ENCODE measurements at regions not wholly inside any gene's neighbourhood (a gene's known extent, or its start where the extent isn't known, plus 50 kb on each side); places are given as distances from the start of the nearest gene placed in this dataset.
"Not testable (repeated sequence)": the region's sequence is repeated elsewhere in the genome, so short reads cannot be mapped to it uniquely, and the experiment has no call there.

DNA sequence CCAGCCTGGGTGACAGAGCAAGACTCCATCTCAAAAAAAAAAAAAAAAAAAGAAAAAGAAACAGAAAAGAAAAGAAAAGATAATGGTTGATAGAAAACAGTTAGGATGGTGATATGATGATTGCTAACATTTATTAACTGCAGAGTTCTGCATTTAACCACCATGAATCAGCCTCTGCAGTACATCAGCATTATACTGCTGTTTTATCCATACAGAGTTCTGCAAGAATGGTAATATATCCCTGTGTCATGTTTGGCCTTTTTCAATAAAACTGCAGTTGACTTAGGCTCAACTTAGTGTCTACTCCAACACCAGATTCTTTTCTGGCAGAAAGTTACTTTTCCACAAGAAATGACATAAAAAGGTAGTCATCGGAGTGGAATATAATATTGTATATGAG lies 62.6 kb downstream of the DUSP6 start:
- DNase-seq (ENCODE audit: low spot score), result no peak

DNA sequence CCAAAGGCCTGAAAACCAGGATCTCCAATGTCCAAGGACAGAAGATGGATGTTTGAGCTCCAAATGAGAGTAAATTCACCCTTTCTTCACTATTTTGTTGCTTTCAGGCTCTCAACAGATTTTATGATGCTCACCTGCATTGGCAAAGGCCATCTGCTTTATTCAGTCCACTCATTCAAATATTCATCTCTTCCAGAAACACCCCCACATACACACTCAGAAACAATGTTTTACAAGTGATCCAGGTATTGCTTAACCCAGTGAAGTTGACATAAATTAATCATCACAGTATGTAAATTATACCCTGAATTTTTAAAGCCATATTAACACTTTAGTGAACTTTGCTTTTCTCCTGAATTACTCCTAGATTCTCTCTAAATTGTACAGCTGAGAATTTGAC lies 63.3 kb downstream of the DUSP6 start:
- DNase-seq (ENCODE audit: low spot score), result no peak

DNA sequence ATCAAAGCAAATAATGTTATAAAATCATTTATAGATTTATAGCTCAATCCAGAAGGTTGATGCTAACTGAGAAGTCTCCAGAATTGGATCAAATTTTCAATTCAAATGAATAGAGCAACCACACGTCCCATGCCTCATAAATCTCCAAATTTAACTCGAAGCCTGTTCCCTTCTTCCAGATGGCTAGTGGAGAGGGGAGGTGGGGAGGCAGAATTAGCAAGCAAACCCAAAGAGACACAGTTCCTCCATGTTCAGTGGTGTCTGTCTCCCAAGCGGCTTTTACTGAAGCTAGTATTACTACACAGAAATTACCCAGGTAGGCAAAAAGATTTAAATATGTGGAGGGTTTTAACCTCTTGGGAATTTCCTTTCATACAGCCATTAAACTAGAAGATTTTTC lies 65.8 kb downstream of the DUSP6 start:
- DNase-seq (ENCODE audit: low spot score), result no peak

DNA sequence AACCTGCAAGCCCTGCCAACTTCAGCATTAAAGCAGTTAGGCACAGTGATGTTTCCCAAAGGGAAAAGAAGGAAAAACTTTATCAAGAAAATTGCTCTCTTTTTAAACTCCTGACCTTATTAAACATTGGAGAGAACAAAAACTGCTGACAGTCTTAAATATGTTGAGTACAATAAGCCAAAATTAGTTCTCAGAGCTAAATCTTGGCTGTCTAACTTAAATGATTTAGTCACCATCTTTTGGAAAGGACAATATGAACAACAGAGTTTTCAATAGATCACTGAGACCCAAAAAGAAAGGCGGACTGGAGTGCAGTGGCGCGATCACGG lies 70.8 kb downstream of the DUSP6 start:
- no peak for DNase-seq (ENCODE audit: low spot score)

DNA sequence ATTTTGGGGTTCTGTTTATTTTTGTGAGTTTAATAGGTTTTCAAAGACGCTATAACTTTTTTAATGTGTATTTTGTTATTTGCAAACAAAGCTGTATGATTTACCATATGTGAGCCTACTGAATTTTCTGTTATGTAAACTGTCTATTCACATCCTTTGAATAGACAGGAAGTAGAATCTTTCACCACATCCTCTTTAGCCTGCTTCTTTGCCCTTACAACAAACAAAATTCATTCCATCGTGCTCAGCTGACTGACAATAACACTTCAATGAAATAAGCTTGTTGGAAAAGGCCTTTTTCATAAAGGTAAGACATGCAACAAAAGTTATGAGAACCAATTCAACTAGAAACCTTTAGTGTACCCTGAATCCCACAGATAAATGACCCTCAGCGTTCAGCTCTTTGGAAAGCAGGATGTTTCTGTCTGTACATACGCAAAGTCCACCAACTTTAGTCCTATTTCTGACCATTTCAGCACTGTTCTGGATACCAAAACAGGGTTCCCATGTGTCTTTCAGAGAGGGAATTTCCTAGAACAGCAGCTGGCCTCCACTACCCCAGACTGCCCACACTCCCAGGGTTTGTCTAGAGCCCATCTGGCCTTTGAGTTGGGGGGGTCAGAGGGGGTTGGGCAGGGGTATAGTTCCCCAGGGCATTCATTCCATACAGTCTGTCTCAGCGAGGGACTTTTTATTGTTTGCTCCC lies 71.3 kb downstream of the DUSP6 start:
- DNase-seq (ENCODE audit: low spot score), result no peak

DNA sequence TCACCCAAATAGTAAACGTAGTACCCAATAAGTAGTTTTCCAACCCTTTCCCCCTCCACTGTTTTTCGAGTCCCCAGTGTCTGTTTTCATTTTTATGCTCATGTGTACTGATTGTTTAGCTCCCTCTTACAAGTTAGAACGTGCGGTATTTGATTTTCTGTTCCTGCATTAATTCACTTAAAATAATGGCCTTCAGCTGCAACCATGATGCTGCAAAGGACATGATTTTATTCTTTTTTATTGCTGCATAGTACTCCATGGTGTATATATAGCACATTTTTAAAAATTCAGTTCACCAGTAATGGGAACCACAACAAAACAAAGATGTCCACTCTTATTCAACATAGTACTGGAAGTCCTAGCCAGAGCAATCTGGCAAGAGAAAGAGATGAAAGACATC lies 72.8 kb downstream of the DUSP6 start:
- DNase-seq (ENCODE audit: low spot score), result no peak

DNA sequence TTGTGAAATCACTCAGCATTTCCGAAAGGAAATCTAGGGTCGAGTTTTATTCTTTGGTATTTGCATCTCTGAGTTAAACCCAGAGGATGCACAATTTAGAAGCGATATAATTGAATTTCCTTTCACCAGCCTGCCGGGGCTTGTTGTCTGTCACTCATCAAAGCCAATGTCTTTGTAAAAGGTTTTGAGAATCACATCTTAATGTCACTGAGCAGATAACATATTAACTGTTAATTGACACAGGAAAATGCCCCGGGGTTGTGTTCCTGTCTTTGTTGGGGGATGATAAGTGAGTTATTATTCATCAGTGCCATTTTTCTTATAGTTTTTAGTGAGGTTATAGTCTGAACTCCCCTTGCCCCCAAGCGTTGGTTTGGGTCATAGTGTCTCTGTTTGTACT lies 73.4 kb downstream of the DUSP6 start:
- DNase-seq (ENCODE audit: low spot score), result no peak

DNA sequence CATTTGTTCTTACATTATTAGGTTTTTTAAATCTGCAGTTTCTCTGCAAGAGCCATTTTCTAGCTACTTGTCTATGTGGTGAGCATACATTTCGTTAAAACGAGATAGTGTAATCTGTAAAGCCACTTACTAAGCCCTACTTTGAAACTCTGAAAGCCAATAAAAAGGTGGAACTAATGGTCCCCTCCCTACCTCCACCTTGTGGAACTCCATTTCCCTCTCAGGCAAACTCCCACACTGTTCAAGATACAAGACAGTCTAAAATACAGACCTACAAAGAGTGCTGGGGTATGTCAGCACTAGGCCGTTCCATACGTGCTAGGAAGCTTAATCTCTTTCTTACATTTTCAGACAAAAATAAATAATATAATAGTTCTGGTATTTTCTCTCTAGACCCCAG lies 74.1 kb downstream of the DUSP6 start:
- no peak for DNase-seq (ENCODE audit: low spot score)

DNA sequence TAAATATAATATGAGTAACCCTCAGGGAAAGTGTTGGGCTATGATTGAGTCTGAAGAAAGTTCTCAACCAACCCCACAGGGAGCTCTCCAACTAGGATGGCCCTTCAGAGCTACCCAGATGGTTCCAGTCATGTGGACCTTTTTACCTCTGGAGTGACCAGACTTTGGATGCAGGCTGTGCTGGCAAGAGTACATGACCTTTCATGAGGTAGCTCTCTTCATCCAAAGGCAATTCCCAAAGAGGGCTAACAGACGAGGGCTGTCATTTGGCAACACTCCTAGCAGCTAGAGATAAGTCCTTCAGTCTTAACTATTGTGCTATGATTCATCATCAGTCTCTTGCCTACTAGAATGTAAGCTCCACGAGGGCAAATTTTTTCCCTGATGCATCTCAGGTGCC lies 75.4 kb downstream of the DUSP6 start:
- DNase-seq (ENCODE audit: low spot score), result no peak

DNA sequence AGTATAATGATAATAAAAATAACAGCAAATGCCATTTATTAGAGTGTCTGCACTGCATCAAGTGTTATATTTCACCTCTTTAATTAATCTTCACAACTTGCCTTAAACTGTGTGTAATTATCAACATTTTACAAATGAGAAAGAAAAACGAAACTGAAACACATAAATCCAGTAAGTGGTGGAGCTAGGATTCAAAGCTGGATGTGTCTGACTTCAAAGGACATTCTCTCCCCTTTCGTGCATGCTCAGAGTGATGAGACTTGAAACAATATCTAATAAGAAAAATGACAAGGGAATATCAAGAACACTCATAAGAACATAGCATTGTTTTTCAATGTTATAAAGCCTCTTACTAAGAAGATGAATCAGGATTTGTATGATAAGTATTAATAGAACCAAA lies 78.8 kb downstream of the DUSP6 start:
- no peak for DNase-seq (ENCODE audit: low spot score)

DNA sequence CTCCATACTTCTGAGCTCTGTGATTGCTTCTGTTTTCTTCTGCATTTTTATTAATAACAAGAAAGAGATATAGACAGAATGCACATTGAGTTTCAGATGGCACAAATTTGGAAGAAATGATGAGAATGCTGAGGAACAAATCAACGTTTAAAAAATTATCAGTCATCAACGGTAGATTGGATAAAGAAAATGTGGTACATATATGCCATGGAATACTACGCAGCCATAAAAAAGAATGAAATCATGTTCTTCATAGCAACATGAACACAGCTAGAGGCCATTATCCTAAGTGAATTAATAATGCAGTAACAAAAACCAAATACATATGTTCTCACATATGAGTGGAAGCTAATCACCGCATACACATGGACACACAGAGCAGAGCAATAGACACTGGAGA lies 81.8 kb downstream of the DUSP6 start:
- DNase-seq (ENCODE audit: low spot score), result no peak

DNA sequence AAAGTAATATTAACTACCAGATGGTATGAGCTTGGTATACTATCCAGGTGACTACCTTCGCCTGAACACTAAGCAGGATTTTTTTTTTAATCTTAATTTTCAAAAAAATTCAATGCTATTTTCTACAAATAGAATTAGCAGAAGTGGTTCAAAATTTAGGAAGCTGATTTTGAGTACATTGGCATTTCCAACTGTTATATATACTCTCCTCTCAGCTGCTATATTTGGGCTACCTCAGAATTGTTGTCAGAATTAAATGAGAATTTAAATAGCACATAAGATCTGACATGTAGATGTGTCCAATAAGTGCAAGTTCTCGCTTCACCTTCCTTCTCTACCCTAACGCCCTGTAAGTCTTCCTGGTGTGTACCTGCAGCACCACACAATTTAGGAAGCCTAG lies 83.1 kb downstream of the DUSP6 start:
- no peak for DNase-seq (ENCODE audit: low spot score)

DNA sequence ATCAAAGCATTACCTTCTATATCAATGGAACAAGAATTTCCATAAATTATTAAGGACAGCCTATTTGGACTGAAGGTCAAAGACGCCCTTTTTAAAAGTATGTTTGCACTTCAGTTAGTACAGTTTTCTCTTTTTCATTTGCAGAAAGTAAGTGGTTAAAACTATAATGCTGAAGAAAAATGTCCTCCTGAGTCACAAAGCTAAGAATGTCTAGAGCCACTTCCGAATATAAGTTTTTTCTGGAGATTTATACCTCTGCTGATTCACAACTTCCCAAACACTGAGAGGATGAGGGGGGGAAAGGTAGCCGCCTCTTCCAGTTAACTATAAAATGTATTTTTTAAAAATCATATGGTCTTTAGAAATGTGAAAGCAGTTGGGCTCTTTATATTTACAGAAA lies 84.9 kb downstream of the DUSP6 start:
- DNase-seq (ENCODE audit: low spot score), result no peak

DNA sequence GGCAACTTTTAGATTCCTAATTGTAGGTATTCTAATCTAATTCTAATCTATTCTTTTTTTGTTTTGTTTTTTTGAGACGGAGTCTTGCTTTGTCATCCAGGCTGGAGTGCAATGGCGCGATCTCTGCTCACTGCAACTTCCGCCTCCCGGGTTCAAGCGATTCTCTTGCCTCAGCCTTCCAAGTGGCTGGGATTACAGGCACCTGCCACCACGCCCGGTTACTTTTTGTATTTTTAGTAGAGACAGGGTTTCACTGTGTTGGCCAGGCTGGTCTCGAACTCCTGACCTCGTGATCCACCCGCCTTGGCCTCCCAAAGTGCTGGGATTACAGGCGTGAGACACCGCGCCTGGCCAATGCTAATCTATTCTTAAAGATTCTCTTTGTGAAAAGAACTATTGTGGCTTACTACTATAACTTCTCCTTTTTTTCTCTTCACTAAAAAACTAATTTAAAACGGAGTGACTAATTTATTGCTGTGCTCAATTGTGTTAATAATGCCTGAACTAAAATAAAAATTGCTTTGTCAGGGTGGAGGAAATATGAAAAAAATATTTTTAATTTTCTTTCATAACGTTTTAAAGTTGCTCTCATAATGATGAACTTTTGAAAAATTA lies 85.6 kb downstream of the DUSP6 start:
- not testable (repeated sequence) for DNase-seq (ENCODE audit: low spot score)

DNA sequence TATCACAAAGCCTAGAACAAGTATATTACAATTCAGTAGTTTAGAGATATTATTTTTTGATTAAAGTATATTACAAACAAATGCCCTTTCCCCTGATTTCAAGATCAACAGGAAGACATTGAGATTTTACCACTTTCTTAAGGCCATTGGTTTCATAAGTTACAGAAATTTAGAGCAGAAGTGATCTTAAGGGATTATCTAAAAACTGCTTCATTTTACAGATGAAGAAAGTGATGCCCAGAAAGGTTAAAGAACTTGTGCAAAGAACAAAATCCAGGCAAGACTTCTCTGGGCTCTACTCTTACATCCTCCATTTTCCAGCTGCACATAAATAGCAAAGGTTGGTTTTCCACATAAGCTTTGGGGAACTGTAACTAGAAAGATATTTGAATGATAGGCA lies 87.5 kb downstream of the DUSP6 start:
- DNase-seq (ENCODE audit: low spot score), result no peak

DNA sequence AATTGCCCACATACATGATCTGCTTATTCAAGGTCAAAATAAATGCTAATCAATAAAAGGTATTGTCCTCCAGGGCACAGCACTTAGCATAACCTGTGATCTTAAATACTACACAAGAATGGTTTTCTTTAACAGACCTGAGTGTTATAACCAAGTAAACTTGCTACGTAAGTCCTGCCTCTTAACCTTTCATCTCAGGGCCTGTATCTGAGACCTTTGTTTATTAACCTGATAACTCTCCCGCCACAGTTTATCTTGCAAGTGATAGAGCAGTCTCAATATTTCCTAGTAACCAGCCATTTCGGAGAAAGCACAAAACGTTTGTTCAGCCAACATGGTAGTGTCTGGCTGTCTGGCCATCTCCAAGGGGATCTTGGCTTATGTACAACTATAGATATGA lies 88.4 kb downstream of the DUSP6 start:
- DNase-seq (ENCODE audit: low spot score), result no peak

DNA sequence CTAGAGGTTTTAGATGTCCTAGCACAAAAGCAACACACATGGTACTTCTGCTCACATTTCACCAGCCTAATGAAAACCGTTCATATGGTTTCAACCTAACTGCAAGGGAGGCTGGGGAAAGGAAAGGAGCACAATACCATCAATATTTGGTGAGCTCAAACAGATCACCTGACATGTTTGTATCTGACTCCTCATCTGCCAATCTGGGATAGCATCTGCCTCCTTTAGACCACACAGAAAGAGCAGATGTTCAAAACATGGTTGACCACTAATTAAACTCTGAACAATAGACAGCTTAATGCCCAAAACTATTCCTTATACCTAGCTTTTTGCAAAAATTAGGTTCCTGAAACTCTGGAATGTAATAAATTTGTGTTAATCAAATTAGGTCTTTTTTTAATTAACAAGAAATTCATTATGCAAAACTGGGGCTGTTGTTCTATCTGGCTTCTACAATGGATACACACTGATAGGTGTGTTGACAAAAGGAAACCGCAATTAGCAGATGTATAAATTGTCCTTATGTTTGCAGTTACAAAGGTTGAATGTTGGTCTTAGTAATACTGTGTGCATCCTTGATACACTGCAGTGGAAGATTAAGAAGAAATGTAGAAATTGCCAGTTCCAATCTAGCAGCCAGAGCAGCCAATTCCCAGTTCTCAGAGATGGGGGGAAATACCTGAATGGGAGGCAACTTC lies 89.3 kb downstream of the DUSP6 start:
- DNase-seq (ENCODE audit: low spot score), result no peak

DNA sequence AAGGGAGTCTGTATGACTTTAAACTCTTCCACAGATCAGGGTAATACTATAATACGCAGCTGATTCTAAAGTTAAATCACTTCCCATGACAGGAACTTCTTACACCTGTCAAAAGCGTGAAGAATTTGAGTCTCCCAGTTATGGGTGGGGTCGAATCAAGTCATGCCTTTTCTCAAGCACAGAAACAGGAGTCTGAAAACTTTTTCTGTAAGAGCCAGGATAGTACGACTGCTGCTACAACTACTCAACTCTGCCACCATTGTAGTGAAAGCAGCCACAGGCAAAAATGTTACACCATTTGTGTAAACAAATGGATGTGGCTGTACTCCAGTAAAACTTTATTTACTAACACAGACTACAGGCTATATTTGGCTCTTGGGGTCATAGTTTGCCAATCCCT lies 90.3 kb downstream of the DUSP6 start:
- no peak for DNase-seq (ENCODE audit: low spot score)

DNA sequence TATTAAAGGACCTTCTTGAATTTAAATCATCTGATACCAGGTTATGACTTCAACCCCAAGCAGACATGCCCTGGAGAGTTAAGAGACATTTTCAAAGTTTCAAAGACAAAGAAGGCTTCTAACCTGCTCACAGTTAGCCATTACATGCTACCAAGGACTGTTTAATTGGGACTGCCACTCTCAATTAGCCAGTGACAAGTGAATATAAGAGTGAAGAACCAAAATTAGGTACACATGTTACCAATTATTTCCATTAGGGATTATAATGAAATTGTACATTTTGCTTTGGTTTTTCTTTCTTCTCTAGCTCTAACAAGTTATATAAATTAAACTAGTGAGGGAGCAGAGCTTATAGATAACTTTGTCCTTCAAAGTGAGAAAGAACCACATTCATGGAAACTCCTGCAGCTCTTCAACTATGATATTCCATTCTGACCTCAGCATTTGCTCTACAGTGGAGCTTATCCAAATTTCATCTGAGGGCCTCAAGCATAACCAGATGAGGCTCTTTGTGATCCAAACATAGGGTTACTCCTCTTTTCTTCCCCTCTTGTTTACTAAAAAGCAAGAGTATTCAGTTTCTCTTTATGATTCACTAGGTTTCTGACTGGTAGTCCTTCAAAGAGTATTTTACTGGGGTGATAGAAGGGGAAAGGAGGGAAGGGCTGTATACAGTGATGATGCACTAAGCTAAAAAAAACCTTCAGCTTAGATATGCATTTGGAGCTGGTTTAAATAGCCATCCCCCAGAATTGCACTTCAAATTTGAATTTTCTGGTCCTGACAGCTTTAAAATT lies 91.3 kb downstream of the DUSP6 start:
- DNase-seq (ENCODE audit: low spot score), result peak; percentile 38

DNA sequence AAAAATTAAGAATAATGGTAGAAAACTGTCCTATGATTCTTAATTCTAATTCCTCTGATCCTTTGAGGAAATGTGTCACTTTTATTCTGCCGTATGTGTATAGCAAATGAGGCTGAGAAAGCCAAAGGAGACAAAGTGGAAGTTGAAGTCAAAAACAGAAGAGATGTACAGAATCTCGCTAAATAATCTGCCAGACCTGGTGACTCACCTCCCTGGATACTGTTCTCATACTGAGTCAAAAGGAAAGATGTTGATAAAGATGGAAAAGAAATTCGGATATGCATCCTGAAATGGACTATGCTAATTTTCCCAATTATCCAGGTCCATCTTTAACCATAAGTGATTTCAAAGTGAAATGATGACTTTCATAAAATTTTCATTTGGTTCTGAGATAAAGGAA lies 92.5 kb downstream of the DUSP6 start:
- no peak for DNase-seq (ENCODE audit: low spot score)

DNA sequence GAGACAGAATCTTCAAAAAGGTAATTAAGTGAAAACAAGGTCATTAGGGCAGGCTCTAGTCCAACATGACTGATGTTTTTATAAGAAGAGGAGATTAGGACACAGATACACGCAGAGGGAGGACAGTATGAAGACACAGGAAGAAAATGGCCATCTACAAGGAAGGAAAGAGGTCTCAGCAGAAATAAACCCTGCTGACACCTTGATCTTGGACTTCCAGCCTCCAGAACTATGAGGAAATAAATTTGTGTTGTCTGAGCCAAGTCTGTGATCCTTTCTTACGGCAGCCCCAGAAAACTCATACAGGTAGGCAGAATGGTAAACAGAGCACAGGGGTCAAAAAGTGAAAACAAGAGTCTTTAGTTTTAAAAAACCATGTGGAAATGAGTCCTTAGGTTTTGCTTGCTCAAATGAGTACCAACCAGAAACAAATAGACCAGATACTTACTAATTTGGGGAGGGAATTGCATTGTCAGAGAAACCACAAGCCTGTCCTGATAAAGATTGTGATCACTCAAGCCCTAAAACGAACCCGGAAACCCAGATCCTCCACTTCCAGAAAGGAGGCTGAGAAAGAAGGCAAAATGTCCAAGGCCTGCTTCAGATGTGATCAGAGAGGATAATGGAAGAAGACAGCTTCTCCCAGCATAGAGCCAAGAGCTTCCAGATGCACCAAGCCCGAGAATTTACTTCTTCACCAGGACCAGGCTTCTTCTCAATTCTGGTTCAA lies 93.9 kb downstream of the DUSP6 start:
- peak; percentile 30 for DNase-seq (ENCODE audit: low spot score)

DNA sequence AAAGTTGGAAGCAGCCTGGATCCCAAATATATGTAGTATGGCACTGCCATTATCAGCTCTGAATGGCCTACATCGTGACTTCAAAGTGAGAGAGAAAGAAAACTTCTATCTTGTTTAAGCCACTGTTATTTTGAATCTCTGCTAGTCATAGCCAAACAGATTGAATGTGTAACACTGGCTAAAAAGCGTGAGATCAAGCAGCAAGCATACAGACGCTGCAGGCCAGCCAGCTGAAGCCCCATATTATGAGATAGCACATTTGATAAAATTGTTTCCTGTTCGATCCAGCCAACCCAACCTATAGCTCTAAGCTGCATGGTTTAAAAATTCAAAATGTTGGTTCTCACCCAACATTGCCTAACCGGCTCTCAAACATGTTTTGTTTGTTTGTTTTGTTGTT lies 95.0 kb downstream of the DUSP6 start:
- DNase-seq (ENCODE audit: low spot score), result no peak
